Heart left ventricle (tissue), 13 donors: ENCODE measurements at regions not wholly inside any gene's neighbourhood (a gene's known extent, or its start where the extent isn't known, plus 50 kb on each side); places are given as distances from the start of the nearest gene placed in this dataset.

ENCODE experiments used
- POLR2A ChIP-seq, 2 donors: fragments of 450-650 bp; IDR thresholded peaks; one replicate each; pipeline ENCODE4 v1.6.1; 2017; ENCODE audit warnings: antibody characterized with exemption in 2 of 2, mild to moderate bottlenecking in 2 of 2, moderate library complexity in 2 of 2
- TF ChIP-seq, protein P1 (sequence below), 12 donors: fragments of 200-600 bp; sonication (generic) in 4 of 12; IDR thresholded peaks; one replicate each; pipeline versions ENCODE4 v1.5.0 to v1.8.0; 2018 to 2022; ENCODE audit warnings: antibody characterized with exemption in 12 of 12, mild to moderate bottlenecking in 5 of 12
- donor health status: ischemic (EF 13 %, LVEDD 7.1; RV severe dilation, severe dysfunction).
- donor health status: DM: no; HTN: yes; CAD: no.
- donor health status: DM: no; HTN: no; CAD: no.
- donor health status: ischemic (EF 25% LVEDD 6.9; RV normal size, moderate dysfunction).
- donor health status: ischemic (EF 25% LVEDD 5.7; RV mildly dilated, moderate dysfunction).
- donor health status: ischemic (EF 35%, LVEDD 5.7; RV mildly dilated, moderate dysfunction).
- donor health status: nonischemic (EF 11% LVEDD 7.7; RV severe dilation, severe dysfunction).
- donor health status: DM: yes; HTN: yes; CAD: no.
- donor health status: PGD.
- donor health status: ischemic (EF 29% LVEDD 5.4; RV normal size, mild dysfunction).
- donor health status: nonischemic (EF 23%, LVEDD 6.1; RV moderate dilation, normal function).

DNA sequence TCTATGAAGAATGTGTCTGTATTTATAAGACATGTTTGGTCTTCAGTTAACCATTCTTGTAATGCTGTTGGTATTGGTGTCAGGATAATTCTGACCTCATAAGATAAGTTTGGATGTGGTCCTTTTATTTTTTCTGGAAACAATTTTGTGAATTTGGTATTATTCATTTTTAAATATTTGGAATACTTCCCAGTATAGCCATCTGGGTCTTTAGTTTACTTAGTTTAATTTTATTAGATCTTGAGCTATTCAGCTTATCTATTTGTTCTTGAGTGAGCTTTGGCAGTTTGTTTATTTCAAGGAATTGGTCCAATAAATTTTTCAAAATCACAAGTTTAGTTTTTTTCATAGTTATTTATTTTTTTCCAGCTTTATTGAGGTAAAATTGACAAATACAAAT is 335.4 kb upstream of the PCDH20 start:
- TF ChIP-seq, protein P1, sequence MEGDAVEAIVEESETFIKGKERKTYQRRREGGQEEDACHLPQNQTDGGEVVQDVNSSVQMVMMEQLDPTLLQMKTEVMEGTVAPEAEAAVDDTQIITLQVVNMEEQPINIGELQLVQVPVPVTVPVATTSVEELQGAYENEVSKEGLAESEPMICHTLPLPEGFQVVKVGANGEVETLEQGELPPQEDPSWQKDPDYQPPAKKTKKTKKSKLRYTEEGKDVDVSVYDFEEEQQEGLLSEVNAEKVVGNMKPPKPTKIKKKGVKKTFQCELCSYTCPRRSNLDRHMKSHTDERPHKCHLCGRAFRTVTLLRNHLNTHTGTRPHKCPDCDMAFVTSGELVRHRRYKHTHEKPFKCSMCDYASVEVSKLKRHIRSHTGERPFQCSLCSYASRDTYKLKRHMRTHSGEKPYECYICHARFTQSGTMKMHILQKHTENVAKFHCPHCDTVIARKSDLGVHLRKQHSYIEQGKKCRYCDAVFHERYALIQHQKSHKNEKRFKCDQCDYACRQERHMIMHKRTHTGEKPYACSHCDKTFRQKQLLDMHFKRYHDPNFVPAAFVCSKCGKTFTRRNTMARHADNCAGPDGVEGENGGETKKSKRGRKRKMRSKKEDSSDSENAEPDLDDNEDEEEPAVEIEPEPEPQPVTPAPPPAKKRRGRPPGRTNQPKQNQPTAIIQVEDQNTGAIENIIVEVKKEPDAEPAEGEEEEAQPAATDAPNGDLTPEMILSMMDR (IDR thresholded peaks at IDR 0.05), result no peak
- TF ChIP-seq POLR2A (IDR thresholded peaks at IDR 0.05), result no peak
